ENCODE measurements at regions not wholly inside any gene's neighbourhood (a gene's known extent, or its start where the extent isn't known, plus 50 kb on each side); places are given as distances from the start of the nearest gene placed in this dataset.

DNA sequence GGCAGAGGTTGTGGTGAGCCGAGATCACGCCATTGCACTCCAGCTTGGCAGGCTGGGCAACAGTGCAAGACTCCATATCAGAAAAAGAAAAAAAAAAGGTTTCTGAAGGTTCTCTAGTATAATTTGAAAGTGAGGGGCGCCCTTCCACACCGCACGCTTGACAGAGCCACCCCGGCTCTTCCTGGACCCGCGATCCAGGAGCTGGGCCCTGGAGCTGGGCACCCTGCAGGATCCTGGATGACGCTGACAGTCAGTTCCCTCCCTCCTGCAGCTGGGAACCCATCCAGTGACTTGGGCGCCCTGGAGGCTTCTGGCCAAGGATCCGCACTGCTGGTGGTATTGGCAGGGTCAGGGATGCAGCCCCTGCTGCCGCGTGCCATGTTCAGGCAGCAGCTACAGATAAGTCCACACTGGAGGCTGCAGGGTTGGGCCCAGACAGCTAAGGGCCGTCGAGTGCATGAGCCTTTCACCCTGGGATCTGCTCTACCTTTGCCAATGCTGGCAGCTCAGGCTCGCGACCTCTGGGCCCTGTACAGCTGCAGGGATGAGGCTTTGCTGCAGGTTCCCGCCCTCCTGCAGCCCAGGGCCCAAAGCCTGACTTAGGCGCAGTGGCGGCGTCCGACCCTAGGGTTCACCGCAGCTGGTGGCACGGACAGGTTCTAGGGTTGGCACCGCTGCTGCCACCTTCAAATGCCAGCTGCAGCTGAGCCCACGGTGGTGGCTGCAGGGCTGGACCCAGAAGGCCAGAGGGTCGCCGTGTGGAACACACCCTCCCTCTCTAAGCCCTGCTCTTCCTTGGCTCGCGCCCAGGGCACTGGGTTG lies 110.2 kb downstream of the OR13A1 start:
- Histone ChIP-seq H3K27ac (ENCODE audit: insufficient read depth, low read length) (no peak overlapping the region), H4K20me1 (ENCODE audit: control insufficient read depth, extremely low read depth, insufficient read depth, low read length) (no peaks in the 10 kb centered on the region), H3K9me3 (ENCODE audit: control insufficient read depth, insufficient read depth, low read depth, low read length) (no peaks in the 10 kb centered on the region), H3K9ac (ENCODE audit: insufficient read depth, low read length) (no peak overlapping the region), H2AFZ (ENCODE audit: low read length) (no peak overlapping the region), H3K4me3 (replicated peaks in 1 of 4; ENCODE audit: control extremely low read depth in 1 of 4, insufficient read depth in 1 of 4, low read depth in 3 of 4, low read length in 4 of 4) (no peak overlapping the region), H3K4me1 (ENCODE audit: control insufficient read depth, extremely low read depth, insufficient read depth, low read length) (no peaks in the 10 kb centered on the region), H3K36me3 (ENCODE audit: control insufficient read depth, insufficient read depth, low read length) (no peaks in the 10 kb centered on the region), H3K27me3 (ENCODE audit: control insufficient read depth, insufficient read depth, low read length) (no peaks in the 10 kb centered on the region), H3K4me2 (ENCODE audit: extremely low read depth, insufficient read depth, low read length) (no peak overlapping the region), H3K79me2 (ENCODE audit: control insufficient read depth, insufficient read depth, low read length) (no peaks in the 10 kb centered on the region)
- TF ChIP-seq, protein P1, sequence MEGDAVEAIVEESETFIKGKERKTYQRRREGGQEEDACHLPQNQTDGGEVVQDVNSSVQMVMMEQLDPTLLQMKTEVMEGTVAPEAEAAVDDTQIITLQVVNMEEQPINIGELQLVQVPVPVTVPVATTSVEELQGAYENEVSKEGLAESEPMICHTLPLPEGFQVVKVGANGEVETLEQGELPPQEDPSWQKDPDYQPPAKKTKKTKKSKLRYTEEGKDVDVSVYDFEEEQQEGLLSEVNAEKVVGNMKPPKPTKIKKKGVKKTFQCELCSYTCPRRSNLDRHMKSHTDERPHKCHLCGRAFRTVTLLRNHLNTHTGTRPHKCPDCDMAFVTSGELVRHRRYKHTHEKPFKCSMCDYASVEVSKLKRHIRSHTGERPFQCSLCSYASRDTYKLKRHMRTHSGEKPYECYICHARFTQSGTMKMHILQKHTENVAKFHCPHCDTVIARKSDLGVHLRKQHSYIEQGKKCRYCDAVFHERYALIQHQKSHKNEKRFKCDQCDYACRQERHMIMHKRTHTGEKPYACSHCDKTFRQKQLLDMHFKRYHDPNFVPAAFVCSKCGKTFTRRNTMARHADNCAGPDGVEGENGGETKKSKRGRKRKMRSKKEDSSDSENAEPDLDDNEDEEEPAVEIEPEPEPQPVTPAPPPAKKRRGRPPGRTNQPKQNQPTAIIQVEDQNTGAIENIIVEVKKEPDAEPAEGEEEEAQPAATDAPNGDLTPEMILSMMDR (conservative IDR thresholded peaks at IDR 0.05 in 1 of 2, IDR thresholded peaks at IDR 0.05 in 1 of 2; ENCODE audit: low read depth in 1 of 2, low read length in 2 of 2) = no peak
- no peak for TF ChIP-seq EZH2 (IDR thresholded peaks at IDR 0.05; ENCODE audit: low read length, missing control alignments)
- DNase-seq (ENCODE audit: low read depth in 2 of 2) = no peak

DNA sequence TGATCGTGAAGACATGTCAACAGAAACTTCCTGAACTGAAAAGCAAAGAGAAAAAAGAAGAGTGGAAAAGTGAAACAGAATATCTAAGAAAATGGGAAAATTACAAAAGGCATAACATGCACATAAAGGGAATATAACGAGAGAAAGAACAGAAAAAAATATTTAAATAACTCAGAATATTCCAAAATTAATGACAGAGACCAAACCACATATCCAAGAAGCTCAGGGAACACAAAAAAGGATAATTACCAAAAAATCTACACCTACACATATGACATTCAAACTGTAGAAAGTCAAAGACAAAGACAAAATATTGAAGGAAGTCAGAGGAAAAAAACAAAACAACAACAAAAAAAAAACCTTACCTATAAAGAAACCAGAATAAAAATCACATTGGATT lies 105.5 kb downstream of the OR13A1 start:
- Histone ChIP-seq H3K36me3 (ENCODE audit: control insufficient read depth, insufficient read depth, low read length) (no peaks in the 10 kb centered on the region), H3K4me2 (ENCODE audit: extremely low read depth, insufficient read depth, low read length) (no peak overlapping the region), H4K20me1 (ENCODE audit: control insufficient read depth, extremely low read depth, insufficient read depth, low read length) (no peaks in the 10 kb centered on the region), H3K9me3 (ENCODE audit: control insufficient read depth, insufficient read depth, low read depth, low read length) (no peaks in the 10 kb centered on the region), H3K4me1 (ENCODE audit: control insufficient read depth, extremely low read depth, insufficient read depth, low read length) (no peaks in the 10 kb centered on the region), H2AFZ (ENCODE audit: low read length) (no peak overlapping the region), H3K27ac (ENCODE audit: insufficient read depth, low read length) (no peak overlapping the region), H3K27me3 (ENCODE audit: control insufficient read depth, insufficient read depth, low read length) (no peaks in the 10 kb centered on the region), H3K9ac (ENCODE audit: insufficient read depth, low read length) (no peak overlapping the region), H3K4me3 (replicated peaks in 1 of 4; ENCODE audit: control extremely low read depth in 1 of 4, insufficient read depth in 1 of 4, low read depth in 3 of 4, low read length in 4 of 4) (no peak overlapping the region), H3K79me2 (ENCODE audit: control insufficient read depth, insufficient read depth, low read length) (no peaks in the 10 kb centered on the region)
- DNase-seq (ENCODE audit: low read depth in 2 of 2) = no peak
- TF ChIP-seq, protein P1 (conservative IDR thresholded peaks at IDR 0.05 in 1 of 2, IDR thresholded peaks at IDR 0.05 in 1 of 2; ENCODE audit: low read depth in 1 of 2, low read length in 2 of 2) = no peak

DNA sequence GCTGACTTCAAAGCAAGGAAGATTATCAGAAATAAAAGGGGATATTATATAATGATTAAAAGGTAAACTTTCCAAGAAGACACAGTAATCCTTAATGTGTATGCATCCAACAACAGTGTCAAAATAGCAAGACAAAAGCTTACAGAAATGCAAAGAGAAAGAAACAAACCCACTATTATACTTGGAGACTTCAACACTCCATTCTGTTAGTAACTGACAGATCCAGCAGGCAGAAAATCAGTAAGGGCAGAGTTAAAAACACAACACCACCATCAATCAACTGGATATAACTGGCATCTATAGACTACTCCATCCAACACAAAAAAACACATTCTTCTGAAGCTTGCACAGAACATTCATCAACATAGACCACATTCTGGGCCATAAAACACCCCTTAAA lies 103.8 kb downstream of the OR13A1 start:
- Histone ChIP-seq H3K9me3 (ENCODE audit: control insufficient read depth, insufficient read depth, low read depth, low read length) (no peaks in the 10 kb centered on the region), H3K36me3 (ENCODE audit: control insufficient read depth, insufficient read depth, low read length) (no peaks in the 10 kb centered on the region), H3K79me2 (ENCODE audit: control insufficient read depth, insufficient read depth, low read length) (no peaks in the 10 kb centered on the region), H2AFZ (ENCODE audit: low read length) (no peak overlapping the region), H4K20me1 (ENCODE audit: control insufficient read depth, extremely low read depth, insufficient read depth, low read length) (no peaks in the 10 kb centered on the region), H3K27ac (ENCODE audit: insufficient read depth, low read length) (no peak overlapping the region), H3K9ac (ENCODE audit: insufficient read depth, low read length) (no peak overlapping the region), H3K4me2 (ENCODE audit: extremely low read depth, insufficient read depth, low read length) (no peak overlapping the region), H3K4me1 (ENCODE audit: control insufficient read depth, extremely low read depth, insufficient read depth, low read length) (no peaks in the 10 kb centered on the region), H3K27me3 (ENCODE audit: control insufficient read depth, insufficient read depth, low read length) (no peaks in the 10 kb centered on the region), H3K4me3 (replicated peaks in 1 of 4; ENCODE audit: control extremely low read depth in 1 of 4, insufficient read depth in 1 of 4, low read depth in 3 of 4, low read length in 4 of 4) (no peak overlapping the region)
- TF ChIP-seq, protein P1 (conservative IDR thresholded peaks at IDR 0.05 in 1 of 2, IDR thresholded peaks at IDR 0.05 in 1 of 2; ENCODE audit: low read depth in 1 of 2, low read length in 2 of 2) = no peak
- no peak for TF ChIP-seq EZH2 (IDR thresholded peaks at IDR 0.05; ENCODE audit: low read length, missing control alignments)
- DNase-seq (ENCODE audit: low read depth in 2 of 2) = no peak

Data from fibroblast of lung (primary cell).